ENCODE measurements at regions not wholly inside any gene's neighbourhood (a gene's known extent, or its start where the extent isn't known, plus 50 kb on each side); places are given as distances from the start of the nearest gene placed in this dataset.

GRCh38 chr18:28594034-28594433 lies 417.1 kb upstream of the CDH2 start:
- Histone ChIP-seq H3K4me3 (no peak overlapping the region), H3K27ac (ENCODE audit: control insufficient read depth, insufficient read depth) (no peak overlapping the region), H3K4me2 (ENCODE audit: control insufficient read depth, insufficient read depth) (no peak overlapping the region), H3K4me1 (ENCODE audit: control insufficient read depth, insufficient read depth, low read length) (no peaks in the 10 kb centered on the region), H3K9ac (ENCODE audit: control insufficient read depth, insufficient read depth, low read length) (no peak overlapping the region), H3K9me3 (replicated peaks; ENCODE audit: control insufficient read depth, insufficient read depth, low read length) (no peaks in the 10 kb centered on the region), H3K27me3 (replicated peaks in 1 of 2; ENCODE audit: control insufficient read depth in 2 of 2, insufficient read depth in 2 of 2, low read length in 1 of 2) (no peaks in the 10 kb centered on the region), H4K20me1 (ENCODE audit: control insufficient read depth, insufficient read depth) (no peaks in the 10 kb centered on the region), H2AFZ (ENCODE audit: control insufficient read depth, low read depth, low read length) (no peak overlapping the region), H3K79me2 (ENCODE audit: control insufficient read depth, insufficient read depth, low read length) (no peaks in the 10 kb centered on the region), H3K36me3 (ENCODE audit: control insufficient read depth in 2 of 2, insufficient read depth in 2 of 2, low read length in 1 of 2) (no peaks in the 10 kb centered on the region)
- DNase-seq (ENCODE audit: low read depth, low spot score) (no peak), FAIRE-seq (no peak), ATAC-seq (no peak)
- in situ Hi-C loops (cut with MboI) (no loop called here), intact Hi-C loops (cut with micrococcal nuclease; ENCODE audit: unreplicated experiment) (no loop called here)
- WGBS (ENCODE audit: insufficient coverage, insufficient replicate concordance, low lambda C conversion rate, missing lambda C conversion rate) = 38% methylated on average over 4 of the region's 4 CpGs
- no peak for TF ChIP-seq NFYB (IDR thresholded peaks at IDR 0.05; ENCODE audit: insufficient read depth, low read depth, low read length)
- no peak for TF ChIP-seq ELK1 (IDR thresholded peaks at IDR 0.05; ENCODE audit: low read depth, low read length)
- TF ChIP-seq, protein P1, sequence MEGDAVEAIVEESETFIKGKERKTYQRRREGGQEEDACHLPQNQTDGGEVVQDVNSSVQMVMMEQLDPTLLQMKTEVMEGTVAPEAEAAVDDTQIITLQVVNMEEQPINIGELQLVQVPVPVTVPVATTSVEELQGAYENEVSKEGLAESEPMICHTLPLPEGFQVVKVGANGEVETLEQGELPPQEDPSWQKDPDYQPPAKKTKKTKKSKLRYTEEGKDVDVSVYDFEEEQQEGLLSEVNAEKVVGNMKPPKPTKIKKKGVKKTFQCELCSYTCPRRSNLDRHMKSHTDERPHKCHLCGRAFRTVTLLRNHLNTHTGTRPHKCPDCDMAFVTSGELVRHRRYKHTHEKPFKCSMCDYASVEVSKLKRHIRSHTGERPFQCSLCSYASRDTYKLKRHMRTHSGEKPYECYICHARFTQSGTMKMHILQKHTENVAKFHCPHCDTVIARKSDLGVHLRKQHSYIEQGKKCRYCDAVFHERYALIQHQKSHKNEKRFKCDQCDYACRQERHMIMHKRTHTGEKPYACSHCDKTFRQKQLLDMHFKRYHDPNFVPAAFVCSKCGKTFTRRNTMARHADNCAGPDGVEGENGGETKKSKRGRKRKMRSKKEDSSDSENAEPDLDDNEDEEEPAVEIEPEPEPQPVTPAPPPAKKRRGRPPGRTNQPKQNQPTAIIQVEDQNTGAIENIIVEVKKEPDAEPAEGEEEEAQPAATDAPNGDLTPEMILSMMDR (IDR thresholded peaks at IDR 0.05 in 2 of 3, conservative IDR thresholded peaks at IDR 0.05 in 1 of 3; ENCODE audit: control insufficient read depth in 2 of 3, extremely low read depth in 1 of 3, insufficient read depth in 1 of 3, low read depth in 3 of 3, low read length in 3 of 3) = no peak
- no peak for TF ChIP-seq STAT1 (conservative IDR thresholded peaks at IDR 0.05)
- ChIA-PET CTCF (interaction anchor here (0.7 kb wide), 1 partner anchor 501 kb away, joined by 3 read pairs; no protein-coding TSS in a partner anchor), RAD21 (ENCODE audit: unreplicated experiment) (no interaction called here), POLR2A (no interaction called here), SMC1A (ENCODE audit: uncharacterized antibody, unreplicated experiment) (no interaction called here)
- BruUV-seq (replicated peaks) = no TSS peak
